HG03460 (cell line): ENCODE measurements at regions not wholly inside any gene's neighbourhood (a gene's known extent, or its start where the extent isn't known, plus 50 kb on each side); places are given as distances from the start of the nearest gene placed in this dataset.

ENCODE experiments used
- ATAC-seq: cut with Tn5 transposase; IDR thresholded peaks from one replicate; pipeline ENCODE4 v1.9.1; 2021; ENCODE audit not compliant: unreplicated experiment

- ATAC-seq, result no peak
Observed at GRCh38 chr18:78378983-78379382, 600.6 kb upstream of the SALL3 start.

DNA sequence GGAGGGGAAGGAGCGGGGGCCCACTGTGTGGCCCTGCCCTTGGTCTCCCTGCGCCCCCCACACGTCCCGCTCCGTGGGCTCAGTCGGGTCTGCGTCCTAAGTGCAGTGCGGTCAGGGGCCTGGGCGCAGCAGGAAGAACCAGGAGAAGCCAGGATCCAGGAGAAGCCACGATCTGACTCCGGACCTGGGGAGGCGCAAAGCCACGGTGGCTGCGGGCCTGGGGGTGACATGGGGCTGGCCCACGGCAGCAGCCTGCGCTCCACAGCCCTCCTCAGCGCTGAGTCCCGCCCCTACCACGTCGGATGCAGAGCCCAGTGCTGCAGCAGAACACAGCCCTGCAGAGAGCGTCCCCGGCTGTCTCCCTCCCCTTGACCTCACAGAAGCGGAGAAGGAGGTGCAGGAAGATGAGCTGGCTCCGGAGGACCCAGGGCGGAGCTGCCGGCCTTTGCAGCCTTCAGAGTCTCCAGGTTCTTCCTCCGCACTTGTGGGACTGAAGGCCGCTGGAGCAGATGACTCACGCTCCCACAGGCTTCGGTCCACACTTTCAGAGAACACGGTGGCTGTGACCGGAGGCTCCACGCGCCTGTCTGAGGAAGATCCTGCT is 589.2 kb upstream of the SALL3 start:
- ATAC-seq, result no peak

- no peak for ATAC-seq
Observed at GRCh38 chr18:78390952-78391348, 588.7 kb upstream of the SALL3 start.

DNA sequence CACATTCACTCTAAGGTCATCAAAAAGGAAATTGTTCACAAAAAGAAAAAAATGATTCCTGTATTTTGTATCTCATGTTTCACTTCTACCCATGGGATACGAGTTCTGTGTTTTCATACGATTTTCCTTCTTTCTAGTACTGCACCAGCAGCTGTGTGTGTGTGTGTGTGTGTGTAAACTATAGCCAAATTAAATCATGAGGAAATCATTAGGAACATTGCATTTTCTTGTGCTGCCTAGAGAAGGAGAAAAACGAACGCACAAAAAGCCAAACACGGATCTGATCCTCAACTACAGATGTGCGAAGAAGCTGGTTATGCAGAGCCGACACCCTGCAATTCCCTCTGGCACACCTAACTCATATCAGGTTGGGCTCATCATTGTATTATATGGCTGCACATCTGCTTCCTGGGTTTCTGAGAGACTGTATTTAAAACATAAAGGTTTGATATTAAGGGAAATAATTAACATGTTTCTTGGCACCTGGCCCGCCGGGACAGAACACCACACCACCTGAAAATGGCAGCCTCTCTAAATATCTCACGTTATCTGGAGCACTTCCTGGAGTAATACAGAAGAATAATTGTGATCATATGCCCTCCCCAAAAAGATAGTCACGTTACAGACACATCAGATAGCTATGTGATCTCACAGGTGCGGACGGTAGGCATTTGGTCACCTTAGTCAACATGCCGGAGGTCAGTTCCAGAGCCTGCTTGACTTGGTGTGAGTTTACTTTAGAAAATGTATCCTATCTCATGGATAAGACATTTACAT is 586.3 kb upstream of the SALL3 start:
- ATAC-seq, result no peak

GRCh38 chr18:78396077-78396476 is 583.5 kb upstream of the SALL3 start:
- ATAC-seq, result no peak

- ATAC-seq, result no peak
Observed at GRCh38 chr18:78396756-78397155, 582.9 kb upstream of the SALL3 start.

DNA sequence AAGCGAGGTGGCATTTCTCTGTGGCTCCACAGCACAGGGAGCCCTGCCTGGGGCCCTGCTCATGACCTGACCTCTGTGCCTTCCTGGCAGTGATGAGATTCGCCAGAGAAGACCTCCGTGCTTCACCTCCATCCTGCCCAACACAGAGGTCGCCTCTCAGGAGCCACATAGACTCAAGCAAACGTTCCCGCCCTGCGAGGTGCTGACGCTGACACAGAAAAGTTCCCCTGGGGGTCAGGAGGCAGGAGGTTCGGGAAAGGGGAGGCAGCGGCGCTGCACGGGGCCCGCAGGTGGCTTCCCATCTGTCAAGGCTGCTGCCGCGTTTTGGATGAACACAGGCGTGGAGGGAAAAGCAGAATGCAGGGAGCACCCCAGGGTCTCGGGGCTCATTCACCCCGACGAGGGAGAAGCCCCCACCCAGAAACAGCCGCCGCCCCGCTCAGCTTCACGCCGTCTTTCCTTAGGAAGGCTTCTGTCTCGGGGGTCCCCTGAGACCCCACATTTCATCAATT is 579.6 kb upstream of the SALL3 start:
- no peak for ATAC-seq

DNA sequence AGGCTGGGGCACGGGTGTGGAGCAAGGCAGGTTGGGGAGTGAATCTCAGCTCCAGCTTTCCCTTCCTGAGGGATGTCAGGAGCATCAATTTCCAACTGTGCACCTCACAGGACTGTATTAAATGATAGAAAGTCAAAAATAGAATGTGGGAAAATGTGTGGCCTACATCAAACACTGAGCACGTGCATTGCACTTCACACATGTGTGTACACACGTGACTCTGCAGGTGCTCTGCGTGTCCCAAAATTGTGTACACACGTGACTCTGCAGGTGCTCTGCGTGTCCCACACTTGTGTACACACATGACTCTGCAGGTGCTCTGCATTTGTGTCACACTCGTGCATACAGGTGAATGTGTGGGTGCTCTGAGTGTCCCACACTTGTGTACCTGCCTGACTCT is 577.2 kb upstream of the SALL3 start:
- no peak for ATAC-seq

DNA sequence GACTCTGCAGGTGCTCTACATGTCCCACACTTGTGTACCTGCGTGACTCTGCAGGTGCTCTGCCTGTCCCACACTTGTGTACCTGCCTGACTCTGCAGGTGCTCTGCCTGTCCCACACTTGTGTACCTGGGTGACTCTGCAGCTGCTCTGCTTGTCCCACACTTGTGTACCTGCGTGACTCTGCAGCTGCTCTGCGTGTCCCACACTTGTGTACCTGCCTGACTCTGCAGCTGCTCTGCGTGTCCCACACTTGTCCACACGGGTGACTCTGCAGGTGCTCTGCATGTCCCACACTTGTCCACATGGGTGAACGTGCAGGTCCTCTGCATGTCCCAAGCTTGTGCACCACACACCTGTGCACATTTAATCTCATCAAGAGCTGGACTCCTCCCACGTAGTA is 576.7 kb upstream of the SALL3 start:
- no peak for ATAC-seq

DNA sequence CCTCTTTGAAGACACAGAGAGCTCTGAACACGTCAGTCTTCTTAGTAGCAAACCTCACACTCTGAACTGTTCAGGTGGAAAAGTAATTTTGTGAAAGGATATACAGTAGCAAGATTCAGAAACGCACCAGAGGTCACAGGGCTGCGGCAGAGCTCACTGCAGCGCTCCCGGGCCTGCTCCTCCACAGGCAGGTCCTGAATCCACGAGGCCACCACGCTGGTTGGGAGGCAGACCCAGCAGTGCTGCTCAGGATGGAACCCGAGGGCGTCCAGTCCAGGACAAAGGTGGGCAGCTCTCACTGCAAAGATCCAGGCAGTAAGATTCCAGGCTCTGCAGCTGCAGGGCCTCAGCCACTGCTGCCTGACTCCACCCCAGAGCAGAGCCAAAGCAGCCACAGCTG is 576.2 kb upstream of the SALL3 start:
- no peak for ATAC-seq

GRCh38 chr18:78405763-78406162 is 573.9 kb upstream of the SALL3 start:
- no peak for ATAC-seq

- ATAC-seq, result no peak
Observed at GRCh38 chr18:78406743-78407465, 572.7 kb upstream of the SALL3 start.

DNA sequence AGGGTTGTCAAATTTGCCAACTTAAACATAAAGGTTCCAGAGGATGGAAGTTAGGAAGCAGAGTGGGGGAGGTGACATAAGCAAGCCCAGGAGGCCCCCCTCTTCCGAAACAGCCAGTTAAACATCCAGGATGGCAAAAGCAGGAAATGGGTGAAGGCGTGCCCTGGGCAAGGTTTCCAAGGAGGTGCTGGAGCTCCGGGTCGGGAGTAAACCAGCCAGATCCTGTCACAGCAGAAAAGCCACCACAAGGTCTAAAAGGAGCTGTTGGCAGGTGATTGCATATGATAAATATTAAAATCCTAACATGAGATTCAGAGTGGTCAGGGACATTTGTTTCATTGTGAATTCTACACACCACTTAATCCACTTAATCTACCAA is 572.2 kb upstream of the SALL3 start:
- ATAC-seq, result no peak

DNA sequence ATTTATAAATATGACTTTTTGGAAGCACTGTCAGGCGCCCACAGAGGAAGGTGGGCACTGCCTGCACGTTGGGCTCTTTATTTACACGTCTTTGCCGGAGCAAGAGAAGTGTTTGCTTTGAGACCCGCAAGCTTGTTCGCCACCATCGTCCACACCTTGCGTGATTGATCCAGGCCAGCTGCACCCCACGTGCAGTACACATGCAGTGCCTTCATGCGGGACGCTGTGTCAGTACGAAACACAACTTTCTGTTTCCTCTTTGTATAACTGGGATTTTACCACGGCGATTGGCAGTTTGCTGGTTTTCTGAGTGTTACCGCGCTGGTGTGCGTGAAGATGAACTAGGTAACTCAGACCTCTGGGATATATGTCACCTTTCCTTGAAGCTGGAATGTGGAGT is 571.0 kb upstream of the SALL3 start:
- no peak for ATAC-seq

DNA sequence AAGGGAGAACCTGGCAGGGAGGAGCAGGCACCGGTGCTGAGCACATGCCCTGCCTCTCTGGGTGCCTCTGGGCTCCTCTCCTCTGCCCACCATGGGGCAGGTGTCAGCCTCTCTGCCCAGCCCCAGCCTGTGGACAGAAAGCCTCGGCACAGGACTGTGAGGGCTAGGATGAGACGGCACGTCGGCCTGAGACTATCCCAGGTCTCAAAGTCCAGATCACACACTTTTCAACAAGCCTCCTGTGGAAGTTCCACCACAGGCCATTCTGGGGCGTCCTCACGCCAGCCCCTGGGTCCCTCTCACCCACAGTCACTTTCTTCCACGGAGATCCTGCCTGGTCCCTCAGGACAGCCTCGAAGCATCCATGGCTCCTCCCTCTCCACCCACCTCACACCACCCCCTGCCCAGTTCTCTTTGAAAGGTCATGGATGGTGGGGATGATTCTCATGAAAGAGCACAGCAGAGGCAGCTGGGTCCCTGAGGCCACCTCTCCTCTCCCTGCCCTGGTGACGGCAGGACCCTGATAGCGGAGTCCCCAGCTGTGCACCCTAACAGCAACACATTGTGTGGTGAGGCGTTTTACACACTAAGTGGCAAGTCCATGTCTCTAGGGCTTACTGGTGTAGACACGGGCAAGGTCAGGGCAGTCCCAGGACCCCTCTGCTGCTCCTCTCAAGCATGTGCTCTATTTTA is 569.4 kb upstream of the SALL3 start:
- no peak for ATAC-seq

GRCh38 chr18:78411539-78411938 is 568.1 kb upstream of the SALL3 start:
- no peak for ATAC-seq

- no peak for ATAC-seq
Observed at GRCh38 chr18:78414302-78414701, 565.3 kb upstream of the SALL3 start.

GRCh38 chr18:78416853-78417252 is 562.8 kb upstream of the SALL3 start:
- no peak for ATAC-seq

DNA sequence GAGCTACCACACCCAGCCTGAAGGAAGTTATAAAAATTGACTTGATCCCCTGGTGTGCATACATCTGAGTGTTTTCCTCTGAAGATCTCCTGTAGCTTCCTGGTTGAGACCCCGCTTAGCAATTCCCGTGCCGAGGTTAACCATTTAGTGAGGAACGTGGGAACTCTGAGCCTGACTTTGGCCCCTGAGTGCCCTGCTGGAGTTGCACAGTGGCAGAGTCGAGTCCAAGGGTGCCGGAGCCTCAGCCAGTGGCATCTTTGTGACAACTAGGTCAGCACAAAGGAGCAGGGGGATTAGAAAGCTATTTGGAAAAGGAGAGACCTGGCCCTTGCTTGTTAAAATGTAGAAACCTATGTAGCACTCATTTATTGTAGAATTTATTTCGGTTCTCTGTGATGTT is 561.2 kb upstream of the SALL3 start:
- ATAC-seq, result no peak

- no peak for ATAC-seq
Observed at GRCh38 chr18:78419171-78419570, 560.4 kb upstream of the SALL3 start.

DNA sequence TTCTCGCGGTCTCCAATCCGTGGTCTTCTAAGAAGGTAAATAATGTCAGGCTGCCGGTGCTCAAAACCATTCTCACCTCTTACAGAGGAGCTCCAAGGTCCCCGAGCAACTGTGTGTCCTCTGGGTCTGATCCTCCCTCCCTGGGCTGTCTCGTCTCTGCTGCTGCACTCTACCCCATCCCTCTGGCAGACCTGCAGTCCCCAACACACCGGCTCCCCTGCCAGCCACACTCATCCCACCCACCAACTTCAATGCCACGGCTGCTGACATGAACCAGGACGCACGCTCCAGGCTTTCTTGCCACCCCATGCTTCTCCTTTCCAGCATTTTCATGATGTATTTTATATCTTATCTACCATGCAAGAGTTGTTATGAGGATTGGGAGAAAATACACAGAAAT is 559.5 kb upstream of the SALL3 start:
- no peak for ATAC-seq
